ENCODE measurements at regions not wholly inside any gene's neighbourhood (a gene's known extent, or its start where the extent isn't known, plus 50 kb on each side); places are given as distances from the start of the nearest gene placed in this dataset.
A peak's percentile ranks its signal among the peaks of the same experiment; 100 is the strongest.

DNA sequence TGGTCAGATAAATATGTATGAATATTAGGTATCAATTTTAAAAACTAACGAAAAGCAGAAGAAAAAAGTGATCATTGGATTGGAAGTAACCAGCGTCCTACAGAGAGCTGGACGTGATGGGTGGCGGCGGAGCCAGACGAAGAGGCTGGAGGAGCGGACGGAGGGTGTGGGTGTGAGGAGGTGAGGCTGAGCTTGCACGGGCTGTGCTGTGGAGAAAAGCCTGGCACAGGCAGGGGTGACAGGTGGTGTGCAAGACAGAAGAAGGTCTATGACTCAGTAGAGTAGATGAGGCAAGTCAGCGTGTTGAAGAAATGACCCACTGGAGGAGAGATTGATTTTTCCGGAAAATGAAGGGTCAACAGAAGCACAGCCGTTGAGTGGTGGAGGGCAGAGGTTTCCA, 56.4 kb downstream of the FZD10 start:
- no peak overlapping the region for H2BK15ac ChIP-seq (ENCODE audit: low read depth, low read length)
- H3K9ac ChIP-seq (ENCODE audit: extremely low read depth, insufficient read length, low read length): no peak overlapping the region
- peaks cover 0 to 2% (median 0%) of the 10 kb centered on the region in 3 experiments; a peak in 3 of 7 replicates for H3K36me3 Mint-ChIP-seq (ENCODE audit: insufficient read depth in 1 of 3, low read depth in 3 of 3)
- no peak overlapping the region for H3K23ac ChIP-seq (ENCODE audit: insufficient read length, low read depth, low read length)
- H3K4me1 ChIP-seq (ENCODE audit: insufficient read depth, low read length): peaks cover 6% of the 10 kb centered on the region
- H3K27ac Mint-ChIP-seq: no peak overlapping the region
- H3K27me3 Mint-ChIP-seq (ENCODE audit: low read depth): peaks cover 75% of the 10 kb centered on the region
- H3K79me1 ChIP-seq (ENCODE audit: insufficient read depth, low read depth, low read length, poor library complexity, severe bottlenecking): no peaks in the 10 kb centered on the region
- no peak overlapping the region for H2BK20ac ChIP-seq (ENCODE audit: low read depth, low read length, poor library complexity, severe bottlenecking)
- H2BK5ac ChIP-seq (ENCODE audit: insufficient read length, low read length): no peak overlapping the region
- H3K14ac ChIP-seq (ENCODE audit: insufficient read depth, low read length): no peak overlapping the region
- no peak overlapping the region for H4K91ac ChIP-seq (ENCODE audit: insufficient read length, low read depth, low read length)
- no peaks in the 10 kb centered on the region for H3K79me2 ChIP-seq (ENCODE audit: insufficient read depth, low read length)
- H3K27ac ChIP-seq (ENCODE audit: insufficient read length, low read depth, low read length): no peak overlapping the region
- H4K8ac ChIP-seq (replicated peaks; ENCODE audit: insufficient read length, low read depth, low read length): no peak overlapping the region
- H4K5ac ChIP-seq (ENCODE audit: insufficient read length, low read depth, low read length): no peak overlapping the region
- H3K4me2 ChIP-seq (ENCODE audit: insufficient read depth, insufficient read length, low read length): no peak overlapping the region
- H2BK120ac ChIP-seq (ENCODE audit: low read depth, low read length, poor library complexity, severe bottlenecking): no peak overlapping the region
- peaks cover 22% of the 10 kb centered on the region for H3K27me3 ChIP-seq (ENCODE audit: insufficient read depth, low read length)
- no peak overlapping the region for H2AK5ac ChIP-seq (ENCODE audit: insufficient read length, low read length)
- no peak overlapping the region for H3K18ac ChIP-seq (ENCODE audit: insufficient read length, low read depth, low read length)
- no peaks in the 10 kb centered on the region for H4K20me1 ChIP-seq (ENCODE audit: control insufficient read depth, insufficient read depth, insufficient read length)
- no peak for DNase-seq
- H3K4ac ChIP-seq (ENCODE audit: low read depth, low read length): no peak overlapping the region
- H3K4me1 Mint-ChIP-seq: peaks cover 27 to 44% of the 10 kb centered on the region in 2 experiments
- peaks cover 10 to 11% of the 10 kb centered on the region in 2 experiments; a peak in 4 of 5 replicates for H3K9me3 Mint-ChIP-seq
- H3T11ph ChIP-seq (ENCODE audit: low read length): no peak overlapping the region
- H2AFZ ChIP-seq (ENCODE audit: low read length): no peak overlapping the region
- H3K9me3 ChIP-seq (ENCODE audit: control insufficient read depth, low read depth, low read length): no peaks in the 10 kb centered on the region
- no peaks in the 10 kb centered on the region for H3K23me2 ChIP-seq (ENCODE audit: insufficient read length, low read depth, low read length, poor library complexity, severe bottlenecking)
- no peak overlapping the region for H2BK12ac ChIP-seq (ENCODE audit: insufficient read length, low read depth, low read length)
- H3K56ac ChIP-seq (ENCODE audit: insufficient read length, low read depth, low read length): no peak overlapping the region
- WGBS (ENCODE audit: extremely low coverage, insufficient read length, low lambda C conversion rate): no CpG with 5 or more reads among the region's 12 CpGs
- TF ChIP-seq, protein P1, sequence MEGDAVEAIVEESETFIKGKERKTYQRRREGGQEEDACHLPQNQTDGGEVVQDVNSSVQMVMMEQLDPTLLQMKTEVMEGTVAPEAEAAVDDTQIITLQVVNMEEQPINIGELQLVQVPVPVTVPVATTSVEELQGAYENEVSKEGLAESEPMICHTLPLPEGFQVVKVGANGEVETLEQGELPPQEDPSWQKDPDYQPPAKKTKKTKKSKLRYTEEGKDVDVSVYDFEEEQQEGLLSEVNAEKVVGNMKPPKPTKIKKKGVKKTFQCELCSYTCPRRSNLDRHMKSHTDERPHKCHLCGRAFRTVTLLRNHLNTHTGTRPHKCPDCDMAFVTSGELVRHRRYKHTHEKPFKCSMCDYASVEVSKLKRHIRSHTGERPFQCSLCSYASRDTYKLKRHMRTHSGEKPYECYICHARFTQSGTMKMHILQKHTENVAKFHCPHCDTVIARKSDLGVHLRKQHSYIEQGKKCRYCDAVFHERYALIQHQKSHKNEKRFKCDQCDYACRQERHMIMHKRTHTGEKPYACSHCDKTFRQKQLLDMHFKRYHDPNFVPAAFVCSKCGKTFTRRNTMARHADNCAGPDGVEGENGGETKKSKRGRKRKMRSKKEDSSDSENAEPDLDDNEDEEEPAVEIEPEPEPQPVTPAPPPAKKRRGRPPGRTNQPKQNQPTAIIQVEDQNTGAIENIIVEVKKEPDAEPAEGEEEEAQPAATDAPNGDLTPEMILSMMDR (conservative IDR thresholded peaks at IDR 0.05): no peak
- 0 out of 5 replicates have a peak overlapping the region, but pooled peaks of 1 of the 2 experiments have one; percentile 0 for H3K4me3 Mint-ChIP-seq

Data from H9 (cell line).